ENCODE measurements at regions not wholly inside any gene's neighbourhood (a gene's known extent, or its start where the extent isn't known, plus 50 kb on each side); places are given as distances from the start of the nearest gene placed in this dataset.

GRCh38 chr4:29817961-29818360 lies 902.2 kb upstream of the PCDH7 start:
- H2BK20ac ChIP-seq (ENCODE audit: low read length), result no peak overlapping the region
- H3K4me2 ChIP-seq (ENCODE audit: insufficient read depth in 1 of 2, low read depth in 2 of 2, low read length in 2 of 2), result no peak overlapping the region
- TF ChIP-seq RNF2 (IDR thresholded peaks at IDR 0.05; ENCODE audit: borderline replicate concordance, low read depth, low read length, missing control alignments, poor library complexity, severe bottlenecking) (no peak), PHF8 (conservative IDR thresholded peaks at IDR 0.05; ENCODE audit: low read depth, low read length) (no peak), CREB1 (IDR thresholded peaks at IDR 0.05) (no peak), NRF1 (IDR thresholded peaks at IDR 0.05; ENCODE audit: low read depth, low read length) (no peak), EZH2 (IDR thresholded peaks at IDR 0.05; ENCODE audit: low read depth, low read length, severe bottlenecking) (no peak), BACH1 (IDR thresholded peaks at IDR 0.05; ENCODE audit: low read length) (no peak), SAP30 (IDR thresholded peaks at IDR 0.05; ENCODE audit: insufficient read depth, insufficient replicate concordance, low read length) (no peak)
- H4K20me1 ChIP-seq (replicated peaks in 1 of 2; ENCODE audit: control insufficient read depth in 1 of 2, insufficient read depth in 2 of 2, low read length in 2 of 2), result no peaks in the 10 kb centered on the region
- no peak overlapping the region for H3K4me3 ChIP-seq (ENCODE audit: extremely low read depth in 1 of 4, insufficient read depth in 2 of 4, low read depth in 3 of 4, low read length in 4 of 4)
- H3K56ac ChIP-seq (replicated peaks; ENCODE audit: insufficient read length, low read depth, low read length), result no peak overlapping the region
- H4K91ac ChIP-seq (replicated peaks; ENCODE audit: insufficient read length, low read length), result no peak overlapping the region
- no peak overlapping the region for H2AFZ ChIP-seq (ENCODE audit: low read length)
- no peak overlapping the region for H3K14ac ChIP-seq (ENCODE audit: insufficient read length)
- CTCF ChIA-PET (ENCODE audit: partially characterized antibody), result interaction anchor here (1.5 kb wide), 1 partner anchor 13 kb away, joined by 4 read pairs; no protein-coding TSS in a partner anchor
- H3K27ac ChIP-seq (ENCODE audit: low read depth, low read length), result no peak overlapping the region
- no peak overlapping the region for H3K18ac ChIP-seq (ENCODE audit: extremely low read depth, low read length)
- no peaks in the 10 kb centered on the region for H3K4me1 ChIP-seq (replicated peaks in 1 of 4; ENCODE audit: control insufficient read depth in 3 of 4, insufficient read depth in 4 of 4, low read length in 3 of 4)
- no peaks in the 10 kb centered on the region for H3K23me2 ChIP-seq (ENCODE audit: low read depth, low read length)
- no peak overlapping the region for H2BK120ac ChIP-seq (replicated peaks; ENCODE audit: low read depth, low read length)
- H3K9me3 ChIP-seq (ENCODE audit: insufficient read depth in 2 of 2, low read depth in 1 of 2, low read length in 1 of 2), result no peaks in the 10 kb centered on the region
- DNase-seq (ENCODE audit: low read depth in 1 of 2, low spot score in 2 of 2), result no peak
- H4K8ac ChIP-seq (ENCODE audit: extremely low read depth, insufficient read depth, low read length), result no peak overlapping the region
- no peak overlapping the region for H2AK5ac ChIP-seq (ENCODE audit: low read depth, low read length)
- H2BK5ac ChIP-seq (ENCODE audit: low read depth, low read length), result no peak overlapping the region
- no peak overlapping the region for H2BK15ac ChIP-seq (ENCODE audit: low read length)
- H3K23ac ChIP-seq (ENCODE audit: insufficient read length), result no peak overlapping the region
- H4K5ac ChIP-seq (ENCODE audit: insufficient read length, low read depth, low read length), result no peak overlapping the region
- H3K4ac ChIP-seq (replicated peaks; ENCODE audit: insufficient read length, low read depth, low read length), result no peak overlapping the region
- POLR2A ChIA-PET (ENCODE audit: partially characterized antibody), result no interaction called here
- H3K79me2 ChIP-seq (ENCODE audit: control insufficient read depth in 1 of 2, insufficient read depth in 2 of 2, low read length in 2 of 2), result no peaks in the 10 kb centered on the region
- no peak overlapping the region for H3K9ac ChIP-seq (replicated peaks in 1 of 4; ENCODE audit: extremely low read depth in 1 of 4, low read depth in 3 of 4, low read length in 3 of 4)
- no peak for FAIRE-seq
- H3K36me3 ChIP-seq (ENCODE audit: control insufficient read depth in 2 of 4, insufficient read depth in 4 of 4, low read length in 3 of 4), result no peaks in the 10 kb centered on the region
- no peak overlapping the region for H2BK12ac ChIP-seq (ENCODE audit: low read depth, low read length)
- no peaks in the 10 kb centered on the region for H3K27me3 ChIP-seq (replicated peaks in 1 of 4; ENCODE audit: control insufficient read depth in 3 of 4, extremely low read depth in 1 of 4, insufficient read depth in 3 of 4, low read length in 3 of 4)
- 93% methylated on average over 4 of the region's 4 CpGs; no CpG with 5 or more reads in 1 of the 2 experiments for WGBS, 2 experiments (ENCODE audit: extremely low coverage in 1 of 2, insufficient coverage in 1 of 2, insufficient read length in 1 of 2, insufficient replicate concordance in 2 of 2, low coverage in 1 of 2, low lambda C conversion rate in 2 of 2, missing lambda C conversion rate in 1 of 2)
- no peaks in the 10 kb centered on the region for H3K79me1 ChIP-seq (ENCODE audit: low read depth, low read length)
